HEK293T (cell line): ENCODE measurements at regions not wholly inside any gene's neighbourhood (a gene's known extent, or its start where the extent isn't known, plus 50 kb on each side); places are given as distances from the start of the nearest gene placed in this dataset.

Source experiments
- ELF4 ChIP-seq: fragments of 450-650 bp; IDR thresholded peaks from 2 replicates; pipeline ENCODE4 v1.6.1; 2017; ENCODE audit warnings: antibody characterized with exemption
- PKNOX1 ChIP-seq: fragments of 450-650 bp; IDR thresholded peaks from 2 replicates; pipeline ENCODE4 v1.6.1; 2016
- TARDBP ChIP-seq: fragments of 450-650 bp; IDR thresholded peaks from 2 replicates; pipeline ENCODE4 v1.6.1; 2016

GRCh38 chr6:120005292-120005976, 655.9 kb upstream of the MAN1A1 start:
- no peak for TF ChIP-seq PKNOX1
- TF ChIP-seq TARDBP, result no peak
- TF ChIP-seq ELF4, result no peak
